Choroid plexus epithelial cell (primary cell): ENCODE measurements at regions not wholly inside any gene's neighbourhood (a gene's known extent, or its start where the extent isn't known, plus 50 kb on each side); places are given as distances from the start of the nearest gene placed in this dataset.

Experiments used
- DNase-seq: peaks from one replicate; pipeline ENCODE4 v3.0.0-alpha.2; 2010; ENCODE audit warnings: low read depth
- H3K4me3 ChIP-seq: 2 replicates; pipeline ENCODE4 v1.5.1; 2011; ENCODE audit warnings: low read depth, mild to moderate bottlenecking, control low read depth, low read length, moderate library complexity
- TF ChIP-seq, protein P1 (sequence below): conservative IDR thresholded peaks from 2 replicates; pipeline ENCODE4 v1.5.1; 2011; ENCODE audit warnings: low read depth, mild to moderate bottlenecking, control low read depth, inconsistent platforms, low read length, moderate library complexity

DNA sequence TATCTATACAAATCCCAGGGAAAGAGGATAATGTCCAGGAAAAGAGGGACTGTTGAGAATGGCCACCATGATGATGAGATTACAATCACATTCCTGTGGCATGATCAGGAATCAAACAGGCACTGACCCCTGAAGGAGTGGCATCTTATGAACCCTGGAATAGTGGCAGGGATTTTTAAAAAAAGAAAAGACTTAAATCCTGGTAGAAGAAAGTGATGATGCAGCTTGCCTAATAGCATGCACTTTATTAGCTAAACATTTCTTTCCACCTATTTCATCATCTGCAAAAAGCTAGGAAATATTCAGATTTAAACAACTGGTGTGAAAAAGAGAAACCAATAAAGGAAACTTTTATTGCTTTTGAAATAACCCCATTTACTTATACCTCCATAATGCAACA is 87.2 kb upstream of the FSHR start:
- TF ChIP-seq, protein P1, sequence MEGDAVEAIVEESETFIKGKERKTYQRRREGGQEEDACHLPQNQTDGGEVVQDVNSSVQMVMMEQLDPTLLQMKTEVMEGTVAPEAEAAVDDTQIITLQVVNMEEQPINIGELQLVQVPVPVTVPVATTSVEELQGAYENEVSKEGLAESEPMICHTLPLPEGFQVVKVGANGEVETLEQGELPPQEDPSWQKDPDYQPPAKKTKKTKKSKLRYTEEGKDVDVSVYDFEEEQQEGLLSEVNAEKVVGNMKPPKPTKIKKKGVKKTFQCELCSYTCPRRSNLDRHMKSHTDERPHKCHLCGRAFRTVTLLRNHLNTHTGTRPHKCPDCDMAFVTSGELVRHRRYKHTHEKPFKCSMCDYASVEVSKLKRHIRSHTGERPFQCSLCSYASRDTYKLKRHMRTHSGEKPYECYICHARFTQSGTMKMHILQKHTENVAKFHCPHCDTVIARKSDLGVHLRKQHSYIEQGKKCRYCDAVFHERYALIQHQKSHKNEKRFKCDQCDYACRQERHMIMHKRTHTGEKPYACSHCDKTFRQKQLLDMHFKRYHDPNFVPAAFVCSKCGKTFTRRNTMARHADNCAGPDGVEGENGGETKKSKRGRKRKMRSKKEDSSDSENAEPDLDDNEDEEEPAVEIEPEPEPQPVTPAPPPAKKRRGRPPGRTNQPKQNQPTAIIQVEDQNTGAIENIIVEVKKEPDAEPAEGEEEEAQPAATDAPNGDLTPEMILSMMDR: no peak
- H3K4me3 ChIP-seq: no peak overlapping the region
- peak; percentile 26 for DNase-seq

DNA sequence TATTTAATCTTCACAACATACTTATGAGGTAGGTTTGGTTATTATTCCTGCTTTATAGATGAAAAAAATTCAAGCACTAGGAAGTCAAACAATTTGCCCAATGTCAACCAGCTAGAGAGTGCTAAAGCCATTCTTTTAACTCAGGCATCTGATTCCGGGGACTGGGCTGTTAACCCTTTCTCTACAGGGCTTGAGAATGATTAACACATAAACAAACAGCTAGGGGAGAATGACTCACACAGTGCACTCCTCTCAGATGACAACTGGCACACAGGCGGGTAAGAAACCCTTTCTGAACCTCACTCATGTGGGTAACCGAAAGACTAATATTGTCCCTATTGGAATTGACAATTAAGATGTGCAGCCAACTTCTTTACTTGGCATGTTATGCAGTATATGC is 86.3 kb upstream of the FSHR start:
- H3K4me3 ChIP-seq: no peak overlapping the region
- TF ChIP-seq, protein P1: no peak
- peak; percentile 23 for DNase-seq

DNA sequence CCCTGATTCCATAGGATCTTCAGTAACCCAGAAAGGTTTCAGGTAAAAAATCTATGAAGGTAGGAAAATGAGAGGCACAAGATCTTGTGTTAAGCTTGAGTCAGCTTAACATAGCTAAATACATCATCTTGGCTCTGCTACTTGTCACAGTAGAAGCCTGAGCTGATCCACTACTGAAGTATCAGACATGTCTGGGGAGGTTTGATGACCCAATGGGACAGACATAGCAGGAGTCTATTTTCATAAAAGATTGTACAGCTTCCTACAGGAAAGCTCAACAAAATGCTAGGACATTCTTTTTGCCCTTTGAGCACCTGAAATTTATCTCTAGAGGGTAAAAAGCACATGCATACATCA is 84.3 kb upstream of the FSHR start:
- TF ChIP-seq, protein P1: no peak
- no peak for DNase-seq
- H3K4me3 ChIP-seq: no peak overlapping the region

DNA sequence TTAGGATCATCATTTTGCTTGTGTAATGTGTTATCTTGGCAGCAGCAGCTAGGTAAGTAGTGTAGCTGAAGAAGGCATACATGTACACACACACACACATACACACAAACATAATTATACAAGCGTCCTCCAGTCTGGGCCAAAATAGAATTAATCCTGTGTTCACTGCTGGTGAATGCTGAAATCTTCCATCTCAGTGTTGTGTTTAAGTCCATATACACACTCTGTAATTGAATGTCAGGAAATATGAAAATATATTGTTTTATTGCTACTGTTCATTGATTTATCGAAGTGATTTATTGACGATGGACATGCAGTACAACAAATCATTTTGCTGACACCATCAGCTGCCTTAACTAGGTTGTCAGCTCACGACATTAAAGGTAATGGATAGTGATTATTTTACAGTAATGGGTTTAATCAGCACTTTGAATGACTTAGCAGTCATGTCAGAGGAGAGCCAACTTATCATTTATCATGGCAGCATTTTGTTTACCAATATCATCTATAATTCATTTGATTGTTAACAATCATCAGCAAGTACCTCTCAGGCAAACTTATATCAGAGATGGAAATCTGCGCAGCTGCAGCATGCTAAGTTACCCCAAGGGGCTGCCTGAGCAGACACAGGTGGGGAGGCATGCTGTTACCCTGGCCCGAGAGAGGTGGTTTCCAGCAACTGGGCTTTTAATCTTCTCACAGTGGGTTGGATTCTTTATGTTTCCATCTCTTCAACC is 83.7 kb upstream of the FSHR start:
- DNase-seq: no peak
- no peak overlapping the region for H3K4me3 ChIP-seq
- TF ChIP-seq, protein P1: no peak

DNA sequence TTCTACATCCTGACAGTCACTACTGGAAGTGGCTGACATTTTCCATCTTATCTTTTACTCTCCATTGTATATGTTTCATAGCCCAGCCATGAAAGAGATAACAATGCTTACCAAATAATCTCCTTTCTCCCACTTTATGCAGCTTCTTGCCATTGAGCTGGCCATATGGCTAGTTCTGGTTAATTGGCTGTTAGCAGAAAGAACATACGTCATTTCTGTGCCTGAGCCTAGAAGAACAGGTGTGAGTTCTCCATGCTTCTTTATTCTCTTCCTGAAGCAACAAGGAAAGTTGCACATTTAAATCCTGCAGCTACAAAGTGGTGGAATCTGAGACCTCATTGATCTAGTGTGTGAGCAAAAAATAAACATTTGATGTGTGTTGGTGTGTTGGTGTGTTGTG is 82.0 kb upstream of the FSHR start:
- no peak for DNase-seq
- TF ChIP-seq, protein P1: no peak
- H3K4me3 ChIP-seq: no peak overlapping the region

DNA sequence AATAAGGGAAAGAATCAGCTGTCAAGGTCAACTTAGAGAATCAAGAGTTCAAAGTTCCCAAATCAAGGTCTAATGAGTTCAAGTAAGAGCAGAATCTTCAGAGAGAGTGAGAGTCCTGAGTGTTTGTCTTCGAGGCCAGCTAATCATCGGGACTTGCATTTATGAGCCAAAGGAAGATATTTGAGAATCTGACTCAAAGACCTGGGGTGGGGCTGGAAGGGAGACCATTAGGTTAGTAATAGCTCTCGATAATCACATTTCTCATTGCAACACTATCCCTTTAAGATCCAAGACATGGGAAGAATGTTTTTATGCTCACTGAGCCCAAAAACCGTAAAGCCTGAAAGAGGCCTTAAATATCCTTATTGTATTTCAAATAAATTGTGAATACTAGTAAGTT is 72.0 kb upstream of the FSHR start:
- DNase-seq: no peak
- TF ChIP-seq, protein P1: no peak
- H3K4me3 ChIP-seq: no peak overlapping the region

DNA sequence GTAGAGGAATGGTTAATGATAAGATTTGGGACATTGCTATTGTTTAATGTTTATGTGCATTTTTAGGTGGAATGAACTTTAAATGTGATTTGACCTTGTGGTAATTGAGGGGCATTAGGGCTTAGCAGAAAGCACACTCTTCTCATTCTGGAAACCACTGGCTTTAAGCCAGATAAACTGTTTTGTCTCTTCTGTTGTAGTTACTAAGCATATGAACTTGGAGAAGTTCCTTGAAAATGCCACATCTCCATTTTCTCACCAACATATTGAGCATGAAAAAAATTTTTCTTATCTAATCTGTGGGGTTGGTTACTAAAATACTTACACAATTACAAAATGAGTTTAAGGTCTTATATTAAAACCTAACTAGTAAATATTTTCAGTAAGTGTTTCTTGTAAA is 70.8 kb upstream of the FSHR start:
- no peak overlapping the region for H3K4me3 ChIP-seq
- peak; percentile 12 for DNase-seq
- TF ChIP-seq, protein P1: no peak
